ENCODE measurements at regions not wholly inside any gene's neighbourhood (a gene's known extent, or its start where the extent isn't known, plus 50 kb on each side); places are given as distances from the start of the nearest gene placed in this dataset.

DNA sequence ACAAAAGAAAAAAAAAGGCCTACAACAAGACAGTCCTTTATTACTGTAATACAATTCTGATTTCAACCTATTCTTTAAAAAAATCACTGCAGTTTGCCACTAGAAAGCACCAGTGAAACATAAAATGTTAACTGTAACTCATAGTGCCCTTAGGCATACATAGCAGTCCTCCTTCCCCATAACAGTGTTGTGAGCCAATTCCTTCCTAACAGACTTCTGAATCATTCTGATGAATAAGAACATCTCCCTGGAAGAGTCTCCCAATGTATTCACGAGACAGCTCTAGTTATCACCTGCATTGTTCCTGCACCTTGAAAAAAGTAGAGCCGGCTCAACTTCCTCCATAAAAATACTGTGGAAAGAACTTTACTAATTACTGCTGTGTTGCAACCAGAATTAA is 213.6 kb upstream of the FSCB start:
- DNase-seq: no peak

DNA sequence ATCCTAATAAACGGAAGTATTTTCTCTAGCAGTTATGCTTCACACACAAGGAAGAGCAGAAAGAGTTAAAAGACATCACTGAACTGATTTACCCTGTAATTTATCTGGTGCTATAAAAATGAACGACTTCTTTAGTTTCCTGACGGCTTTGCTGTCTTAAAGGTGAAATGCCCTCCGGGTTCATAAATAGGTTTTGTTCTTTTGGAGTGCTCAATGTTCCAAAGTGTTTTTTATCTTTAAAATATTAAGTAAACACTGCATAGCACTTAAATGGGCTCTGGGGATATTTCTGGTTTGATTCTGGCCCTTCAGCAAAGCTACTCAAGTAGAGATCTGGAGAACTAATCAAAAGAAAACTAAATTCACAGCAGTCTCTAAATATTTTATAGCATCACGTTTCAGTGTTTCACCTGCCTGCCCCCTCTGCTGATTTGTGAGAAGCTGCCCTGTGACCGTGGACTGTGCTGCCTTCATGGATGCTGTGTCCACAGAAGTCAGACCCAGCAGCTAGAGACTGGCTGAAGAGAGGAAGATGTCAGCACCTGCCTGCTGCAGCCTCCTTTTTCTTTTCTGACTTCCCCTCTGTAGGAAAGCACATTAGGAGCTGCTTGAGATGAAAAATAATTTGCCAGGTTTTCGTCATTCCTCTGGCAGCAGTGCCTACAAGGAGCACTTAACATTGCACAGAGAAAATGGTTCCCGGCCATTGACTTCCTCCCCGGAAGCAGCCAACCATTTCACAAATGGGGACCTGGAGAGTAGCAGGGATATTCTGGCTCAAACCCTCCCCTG is 205.1 kb upstream of the FSCB start:
- DNase-seq: no peak

DNA sequence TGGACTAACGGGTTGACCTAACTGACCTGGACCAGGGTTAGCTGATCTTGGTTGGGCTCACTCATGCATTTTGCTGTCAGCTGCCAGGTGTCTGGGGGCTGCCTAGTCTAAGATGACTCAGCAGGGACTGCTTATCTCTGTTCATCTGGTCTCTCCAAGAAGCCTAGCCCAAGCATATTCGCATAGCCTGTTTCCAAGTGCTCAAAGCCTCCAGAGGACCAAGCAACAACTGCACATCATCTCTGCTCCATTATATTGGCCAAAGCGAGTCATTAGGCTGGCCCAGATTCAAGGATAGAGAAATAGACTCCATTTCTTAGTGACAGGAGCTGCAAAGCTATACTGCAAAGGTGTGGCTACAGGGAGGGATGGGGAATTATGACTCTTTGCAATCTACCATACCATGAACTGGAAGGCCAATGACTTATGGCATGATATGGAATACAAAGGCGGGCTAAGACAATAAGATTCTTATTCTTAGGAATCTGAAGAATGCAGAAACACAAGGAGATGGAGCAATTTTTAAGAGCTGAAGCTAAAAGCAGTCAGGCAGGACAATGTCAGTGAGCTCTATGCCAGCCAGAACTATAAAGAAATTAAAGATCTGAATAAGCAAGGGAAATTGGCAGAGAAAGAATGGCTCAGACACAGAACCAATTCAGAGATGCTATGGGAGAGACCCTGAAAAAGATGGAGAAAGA is 194.6 kb upstream of the FSCB start:
- no peak for DNase-seq

DNA sequence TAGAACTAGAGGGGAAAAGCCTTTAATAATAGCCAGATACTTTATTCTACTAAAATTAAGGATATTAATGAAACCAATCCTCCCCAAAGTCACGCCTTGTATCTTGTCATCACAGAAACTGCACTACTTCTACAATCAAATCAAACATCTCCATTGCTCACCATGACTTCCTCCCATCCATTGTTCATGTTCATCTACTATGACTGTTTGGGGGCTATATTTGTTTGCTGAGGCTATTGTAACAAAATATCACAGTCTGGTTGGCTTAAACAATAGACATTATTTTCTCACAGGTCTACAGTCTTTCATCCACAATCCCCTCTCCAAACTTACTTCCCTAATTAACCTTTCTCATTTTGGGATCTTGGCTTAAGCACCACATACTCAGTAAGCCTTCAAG is 193.6 kb upstream of the FSCB start:
- no peak for DNase-seq

DNA sequence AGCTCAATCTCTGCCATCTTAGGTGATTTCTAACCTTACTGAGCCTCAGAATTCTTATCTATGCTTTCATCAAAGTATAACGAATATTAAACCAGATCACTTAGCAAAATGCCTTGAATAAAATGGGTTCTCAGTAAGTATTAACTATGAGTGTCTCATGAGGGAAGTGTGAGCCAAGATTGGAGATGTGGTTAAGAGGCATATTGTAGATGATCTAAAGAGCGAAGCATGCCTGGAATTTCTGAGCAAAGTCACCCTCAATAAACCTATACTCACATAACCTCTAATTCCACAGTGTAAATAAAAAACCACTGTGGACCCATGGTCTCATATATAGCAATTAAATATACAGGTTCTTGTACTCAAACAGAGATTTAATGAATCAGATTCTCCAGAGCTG is 193.1 kb upstream of the FSCB start:
- DNase-seq: no peak

DNA sequence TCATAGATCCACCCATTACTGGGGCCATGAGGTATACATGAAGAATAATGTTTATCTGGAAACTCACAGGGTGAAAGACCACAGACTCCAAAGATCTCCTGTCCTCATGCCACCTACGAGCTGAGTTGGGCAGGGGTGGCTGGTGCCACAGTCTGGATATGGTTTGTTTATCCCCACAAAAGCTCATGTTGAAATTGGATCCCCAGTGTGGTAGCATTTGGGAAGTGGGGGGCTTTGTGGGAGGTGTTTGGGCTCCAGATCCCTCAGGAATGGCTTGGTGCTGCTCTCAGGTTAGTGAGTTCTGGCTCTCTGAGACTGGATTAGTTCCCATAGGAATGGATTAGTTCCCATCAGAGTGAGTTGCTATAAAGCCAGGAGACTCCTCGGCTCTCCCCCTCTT is 192.3 kb upstream of the FSCB start:
- no peak for DNase-seq

DNA sequence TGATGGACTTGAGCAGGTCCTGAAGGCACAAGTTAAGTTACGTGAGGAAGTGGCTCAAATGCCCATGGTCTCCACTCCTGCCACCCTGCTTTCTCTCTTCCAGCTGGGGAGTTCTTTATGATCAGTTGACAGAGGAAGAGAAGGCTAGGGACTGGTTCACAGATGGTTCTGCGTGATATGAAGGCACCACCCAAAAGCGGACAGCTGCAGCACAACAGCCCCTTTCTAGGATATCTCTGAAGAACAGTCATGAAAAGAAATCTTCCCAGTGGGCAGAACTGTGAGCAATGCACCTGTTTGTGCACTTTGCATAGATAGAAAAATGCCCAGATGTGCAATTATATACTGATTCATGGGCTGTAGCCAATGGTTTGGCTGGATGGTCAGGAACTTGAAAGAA is 162.4 kb upstream of the FSCB start:
- DNase-seq: no peak

DNA sequence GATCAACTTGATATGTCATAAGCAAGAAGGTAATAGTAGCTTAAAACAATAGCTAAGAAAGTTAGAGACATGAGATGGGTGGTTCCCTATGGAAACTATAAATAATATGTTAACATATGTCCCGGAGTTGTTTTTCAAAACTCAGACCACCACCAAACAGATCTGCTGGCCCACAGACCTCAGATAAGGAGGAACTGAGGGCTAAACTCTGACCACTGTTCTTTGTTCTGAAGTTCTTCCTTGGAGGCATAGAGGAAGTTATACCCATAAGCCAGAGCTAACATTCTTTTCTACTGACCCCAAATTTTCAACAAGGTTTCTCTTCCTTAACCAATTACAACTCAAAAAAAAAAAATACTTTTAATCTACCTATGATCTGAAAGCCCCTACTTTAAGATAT is 156.1 kb upstream of the FSCB start:
- no peak for DNase-seq

DNA sequence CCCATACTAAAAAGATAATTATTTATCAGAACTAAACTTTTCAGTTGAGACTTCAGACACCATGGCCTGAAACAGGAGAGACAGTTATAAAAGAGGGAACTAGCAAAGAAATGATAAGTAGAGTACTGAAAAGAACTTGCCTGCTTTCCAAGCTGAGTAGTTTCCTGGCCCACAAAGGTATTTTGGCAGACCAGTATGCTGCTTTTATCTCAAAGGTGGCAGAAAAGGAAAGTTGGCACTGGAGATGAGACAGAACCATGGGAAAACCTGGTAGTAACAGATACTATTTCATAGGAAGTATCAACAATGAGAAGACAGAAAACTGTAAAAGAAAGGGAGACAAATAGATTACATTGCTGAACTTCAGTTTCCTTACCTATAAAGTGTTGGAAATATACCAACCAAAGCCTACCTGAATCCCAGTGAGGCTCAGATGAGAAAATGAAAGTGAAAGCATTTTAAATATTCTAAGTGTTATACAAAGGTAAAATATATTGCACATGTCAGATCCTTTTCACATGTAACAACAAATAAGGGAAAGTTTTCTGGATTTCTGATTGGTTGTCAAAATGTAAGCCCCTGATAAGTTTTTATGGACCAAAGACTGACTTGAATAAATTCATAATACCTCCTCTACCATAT is 155.3 kb upstream of the FSCB start:
- no peak for DNase-seq

DNA sequence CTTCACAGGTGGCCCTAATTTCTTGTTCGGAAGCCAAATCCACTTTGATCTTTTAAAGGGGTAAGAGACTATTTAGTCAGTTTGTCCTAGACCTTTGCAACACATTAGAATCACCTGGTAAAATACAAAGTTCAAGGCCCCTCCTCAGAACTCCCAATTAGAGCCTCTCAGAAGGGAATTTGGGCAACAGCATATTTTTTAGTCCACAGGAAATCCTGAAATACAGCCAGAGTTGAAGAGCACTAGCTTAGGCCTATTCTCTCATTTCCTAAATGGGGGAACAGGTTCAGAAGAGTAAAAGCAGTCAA is 151.3 kb upstream of the FSCB start:
- DNase-seq: no peak

DNA sequence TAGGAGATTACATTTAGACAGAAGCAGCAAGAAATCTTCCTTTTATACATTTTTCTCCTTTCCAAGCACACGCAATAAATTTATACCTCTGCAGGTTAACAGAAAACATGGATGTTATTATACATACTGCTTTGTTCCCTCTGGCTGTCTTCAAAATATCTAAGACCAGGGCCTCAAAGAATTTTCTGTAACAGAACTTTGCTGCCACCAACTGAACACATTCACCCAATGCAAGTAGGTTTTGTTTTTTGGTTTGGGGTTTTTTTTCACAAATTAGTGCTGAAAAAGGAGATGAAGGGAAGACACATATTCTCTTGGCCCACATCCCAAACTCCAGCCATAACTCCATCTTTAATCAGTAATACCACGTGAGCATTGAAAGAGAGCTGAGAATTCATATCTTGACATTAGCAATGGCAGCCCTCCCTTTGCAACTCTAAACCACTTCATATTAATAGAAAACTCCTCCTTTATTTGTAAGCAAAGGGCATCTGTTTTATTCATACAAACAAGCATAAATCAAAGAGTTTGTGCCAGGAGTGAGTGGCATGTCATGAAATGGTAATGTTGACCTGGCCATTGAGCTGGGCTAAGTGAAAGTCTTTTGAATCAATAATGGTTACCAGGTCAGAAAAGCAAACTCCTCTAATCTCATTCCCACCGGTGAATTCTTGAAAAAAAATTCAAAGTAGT is 150.8 kb upstream of the FSCB start:
- peak in 3 of 58 donors; percentile 5 to 24 (median 12) for DNase-seq

DNA sequence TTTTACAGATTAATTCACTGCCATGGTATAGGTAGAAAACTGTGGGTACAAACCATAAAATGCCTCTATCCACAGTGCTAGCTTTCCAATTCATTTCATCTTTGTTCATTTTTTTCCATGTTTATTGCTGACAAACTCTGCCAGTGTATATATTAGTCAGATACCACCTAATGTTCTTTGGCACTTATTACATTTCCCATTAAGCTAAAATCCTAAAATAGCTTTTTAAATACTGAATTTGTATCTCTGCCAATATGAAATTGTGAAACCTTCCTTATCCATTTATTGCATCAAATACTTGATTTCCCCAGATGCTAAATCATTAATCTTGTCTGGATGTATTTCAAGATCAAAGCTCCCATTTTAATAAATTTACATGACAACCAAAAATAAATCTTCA is 150.1 kb upstream of the FSCB start:
- DNase-seq: no peak

DNA sequence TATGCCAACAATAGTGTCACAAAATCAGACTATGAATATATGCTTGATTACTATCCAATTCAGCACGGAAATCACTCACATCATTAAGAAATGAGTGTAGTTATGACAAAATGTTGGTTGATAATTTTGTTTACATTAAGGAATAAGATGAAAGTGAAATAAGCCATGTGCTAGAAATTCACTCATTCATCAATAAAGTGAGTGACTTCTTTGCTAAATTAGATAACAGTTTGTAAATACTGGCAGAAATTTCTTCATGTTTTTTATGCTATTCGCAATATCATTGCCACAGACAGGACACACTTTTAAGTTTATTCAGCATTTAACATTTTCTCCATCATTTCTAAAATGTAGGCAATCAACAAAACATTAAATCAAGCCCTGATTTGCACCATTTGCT is 147.5 kb upstream of the FSCB start:
- DNase-seq: no peak

DNA sequence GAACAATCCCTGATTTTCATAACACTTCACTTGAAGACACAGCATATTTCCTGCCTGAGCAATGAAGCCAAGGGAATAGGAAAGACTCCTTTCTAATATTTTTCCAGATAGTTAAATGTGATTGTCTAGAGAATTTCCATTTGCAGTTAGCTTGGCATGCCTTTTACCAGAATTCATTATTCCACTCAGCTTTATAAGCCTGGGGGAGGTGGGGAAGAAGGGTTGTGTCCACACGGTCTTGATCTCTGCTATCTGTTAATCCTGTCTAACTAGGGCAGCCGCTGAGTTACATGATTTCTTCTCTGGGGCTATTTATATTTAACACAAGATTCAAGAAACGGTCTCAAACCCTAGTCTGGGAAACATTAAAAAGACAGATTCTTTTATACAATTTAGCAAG is 146.6 kb upstream of the FSCB start:
- DNase-seq: no peak

DNA sequence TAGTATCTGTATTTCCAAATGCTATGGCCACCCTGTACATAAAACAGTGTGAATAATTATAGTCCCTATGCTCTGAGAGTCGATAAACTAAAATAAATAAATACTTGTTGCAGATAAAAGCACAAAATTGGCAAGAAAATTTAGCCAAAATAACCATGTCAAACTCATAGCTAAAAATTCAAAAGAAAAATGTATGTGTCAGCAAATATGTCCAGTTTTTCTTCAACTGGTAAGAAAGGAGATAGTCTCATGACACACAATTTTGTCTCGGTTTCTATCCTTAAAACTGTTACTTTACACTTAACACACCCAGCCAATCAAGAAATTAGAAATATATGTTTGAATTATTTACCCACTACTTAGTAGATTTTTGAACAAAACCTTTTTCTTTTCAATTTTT is 145.6 kb upstream of the FSCB start:
- DNase-seq: no peak

DNA sequence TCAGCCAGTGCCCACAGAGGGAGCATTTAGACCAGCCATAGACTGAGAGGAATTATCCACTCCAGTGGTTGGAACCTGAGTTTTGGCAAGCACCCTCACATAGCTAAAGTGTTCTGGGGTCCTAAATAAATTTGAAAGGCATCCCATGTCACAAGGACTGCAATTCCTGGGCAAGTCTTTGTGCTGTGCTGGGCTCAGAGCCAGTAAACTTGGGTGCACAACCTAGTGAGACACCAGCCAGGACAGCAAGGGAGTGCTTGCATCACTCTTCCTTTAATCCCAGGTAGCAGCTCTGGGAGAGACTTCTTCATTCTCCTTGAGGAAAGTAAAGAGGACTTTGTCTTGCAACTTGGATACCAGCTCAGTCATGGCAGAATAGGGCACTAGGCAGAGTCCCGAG is 142.0 kb upstream of the FSCB start:
- peak in 3 of 58 donors; percentile 12 to 37 (median 24) for DNase-seq

DNA sequence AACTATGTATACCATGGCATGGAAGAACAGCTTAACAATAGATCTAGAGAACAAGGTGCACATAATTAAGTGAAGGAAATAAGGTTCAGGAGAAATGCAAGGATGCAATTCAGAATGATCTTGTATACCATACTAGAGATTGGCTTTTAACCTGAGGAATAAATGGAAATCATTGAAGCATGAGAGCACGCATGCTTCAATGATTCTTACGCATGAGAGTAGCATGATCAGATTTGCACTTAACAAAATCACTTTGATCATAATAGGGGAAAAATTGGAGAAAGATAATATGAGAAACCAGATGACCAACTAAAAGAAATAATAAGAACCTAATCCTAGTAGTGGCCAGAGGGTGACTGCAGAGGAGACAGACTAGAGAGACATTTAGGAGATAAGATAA is 133.3 kb upstream of the FSCB start:
- DNase-seq: no peak

DNA sequence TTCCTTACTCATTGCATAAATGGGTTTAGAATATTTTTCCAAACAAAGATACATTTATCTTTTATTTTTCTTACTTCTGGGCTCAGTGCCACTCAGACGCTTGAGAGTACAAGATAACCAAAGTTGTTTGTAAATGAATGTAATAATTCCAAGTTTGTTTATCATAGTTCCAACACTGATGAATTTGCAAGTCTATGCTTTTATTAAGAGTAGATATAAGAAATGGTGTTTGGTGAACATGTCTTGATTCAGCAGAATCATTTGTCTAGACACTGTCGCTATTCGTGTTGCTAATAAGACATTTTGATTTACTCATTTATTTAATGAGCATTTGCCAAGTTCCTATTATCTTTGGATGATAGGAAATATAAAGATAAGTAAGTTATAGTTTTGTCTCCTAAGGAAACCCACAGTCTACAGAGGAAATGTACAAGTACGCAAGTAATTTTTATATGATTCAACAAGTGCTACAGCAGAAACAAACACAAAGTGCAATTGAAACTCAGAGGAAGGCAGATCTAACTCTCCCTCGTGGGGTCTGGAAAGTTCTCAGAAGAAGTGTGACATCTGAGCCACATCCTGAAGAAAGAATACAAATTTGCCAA is 132.8 kb upstream of the FSCB start:
- no peak for DNase-seq

DNA sequence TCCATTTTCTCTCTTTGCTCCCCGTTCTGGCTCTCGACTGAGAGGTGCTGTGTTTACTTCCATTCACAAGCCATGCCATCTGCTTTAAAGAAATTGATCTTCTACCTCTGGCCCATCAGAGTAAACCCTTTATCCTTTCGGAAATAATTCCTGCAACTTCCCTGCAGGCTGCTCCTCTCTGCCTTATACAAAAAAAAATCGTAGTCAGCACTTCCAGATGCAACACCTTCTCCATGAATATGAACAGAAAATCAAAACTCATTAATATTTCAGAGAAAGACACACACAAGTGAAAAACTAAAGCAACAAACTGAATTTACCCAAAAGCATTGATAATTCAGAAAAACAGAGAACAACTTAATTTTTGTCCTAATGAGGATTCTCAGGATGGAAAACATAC is 127.6 kb upstream of the FSCB start:
- DNase-seq: no peak

DNA sequence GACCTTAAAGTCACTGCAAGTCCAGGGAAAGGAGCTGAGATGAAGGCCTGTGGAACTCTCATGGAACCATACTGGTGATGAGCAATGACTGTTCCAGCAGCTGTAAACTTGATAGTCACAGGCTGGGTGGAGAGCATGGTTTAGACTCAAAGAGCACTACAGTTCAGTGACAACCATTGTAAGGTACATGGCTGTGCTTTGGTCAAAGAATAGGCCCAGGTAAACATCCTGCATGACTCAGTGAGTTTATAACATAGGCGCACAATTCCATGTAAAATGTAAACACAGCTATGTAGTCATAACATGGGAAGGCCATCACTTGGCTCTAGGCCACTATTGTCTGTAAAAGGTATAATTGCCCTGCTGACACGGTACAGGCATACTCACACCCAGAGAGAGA is 119.3 kb upstream of the FSCB start:
- no peak for DNase-seq

DNA sequence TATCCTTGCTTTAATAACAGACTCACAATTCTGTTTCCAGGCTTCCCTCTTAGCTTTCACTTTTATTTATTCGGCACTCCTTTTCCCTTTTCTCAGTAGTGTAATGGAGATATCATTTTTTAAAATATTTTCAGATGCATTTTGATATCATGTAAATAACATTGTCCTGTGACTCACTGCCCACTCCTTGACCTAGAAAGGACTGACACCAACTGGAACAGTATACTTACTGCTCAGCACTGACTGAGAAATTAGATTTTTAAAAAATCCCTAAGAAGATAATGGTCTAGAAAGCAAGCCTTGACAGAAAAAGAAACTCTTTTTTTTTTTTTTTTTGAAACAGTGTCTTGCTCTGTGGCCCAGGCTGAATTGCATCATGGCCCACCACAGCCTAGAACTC is 118.0 kb upstream of the FSCB start:
- DNase-seq: no peak
